Heart left ventricle (tissue), 13 donors: ENCODE measurements at regions not wholly inside any gene's neighbourhood (a gene's known extent, or its start where the extent isn't known, plus 50 kb on each side); places are given as distances from the start of the nearest gene placed in this dataset.

Source experiments
- CTCF ChIP-seq, 12 donors: fragments of 200-600 bp; sonication (generic) in 4 of 12; IDR thresholded peaks; one replicate each; pipeline versions ENCODE4 v1.5.0 to v1.8.0; 2018 to 2022; ENCODE audit warnings: antibody characterized with exemption in 12 of 12, mild to moderate bottlenecking in 5 of 12
- POLR2A ChIP-seq, 2 donors: fragments of 450-650 bp; IDR thresholded peaks; one replicate each; pipeline ENCODE4 v1.6.1; 2017; ENCODE audit warnings: antibody characterized with exemption in 2 of 2, mild to moderate bottlenecking in 2 of 2, moderate library complexity in 2 of 2
- donor health status: ischemic (EF 13 %, LVEDD 7.1; RV severe dilation, severe dysfunction).
- donor health status: DM: no; HTN: yes; CAD: no.
- donor health status: DM: no; HTN: no; CAD: no.
- donor health status: ischemic (EF 25% LVEDD 6.9; RV normal size, moderate dysfunction).
- donor health status: ischemic (EF 25% LVEDD 5.7; RV mildly dilated, moderate dysfunction).
- donor health status: ischemic (EF 35%, LVEDD 5.7; RV mildly dilated, moderate dysfunction).
- donor health status: nonischemic (EF 11% LVEDD 7.7; RV severe dilation, severe dysfunction).
- donor health status: DM: yes; HTN: yes; CAD: no.
- donor health status: PGD.
- donor health status: ischemic (EF 29% LVEDD 5.4; RV normal size, mild dysfunction).
- donor health status: nonischemic (EF 23%, LVEDD 6.1; RV moderate dilation, normal function).

DNA sequence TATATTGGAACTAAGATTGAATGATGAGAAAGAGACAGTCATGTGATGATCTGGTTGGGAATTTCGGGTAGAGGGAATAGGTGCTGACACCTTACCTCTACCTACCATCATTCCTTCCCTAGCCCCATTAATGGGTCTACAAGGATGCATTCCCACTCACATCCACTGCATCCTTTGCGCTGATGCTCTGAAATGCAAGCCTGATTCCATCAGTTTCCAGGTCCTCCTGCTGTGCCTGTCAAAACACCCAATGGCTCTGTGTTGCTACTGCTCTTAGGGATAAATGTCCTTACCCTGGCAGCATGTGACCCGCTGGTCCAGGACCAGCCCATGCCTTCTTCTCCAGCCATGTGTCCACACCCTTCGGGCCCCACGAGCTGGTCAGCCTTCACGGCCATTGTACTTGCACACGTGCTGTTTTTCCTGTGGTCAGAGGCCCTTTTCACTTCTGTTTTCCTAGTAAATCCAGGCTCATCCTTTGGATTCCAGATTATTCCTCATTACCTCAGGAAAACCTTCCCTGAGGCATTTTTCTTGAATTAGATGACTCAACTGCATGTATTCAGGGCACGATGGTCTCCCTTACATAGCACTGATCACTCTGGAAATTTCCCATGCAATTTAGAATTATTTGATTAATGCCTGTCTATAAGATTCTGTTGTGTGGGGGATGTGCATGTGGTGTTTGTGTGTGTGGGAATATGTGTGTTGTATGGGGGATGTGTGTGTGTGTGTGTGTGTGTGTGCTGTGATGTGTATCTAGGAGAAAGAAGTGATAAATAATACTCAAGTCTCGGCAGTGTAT lies 185.0 kb downstream of the DIRAS2 start:
- TF ChIP-seq CTCF (IDR thresholded peaks at IDR 0.05) (no peak), POLR2A (IDR thresholded peaks at IDR 0.05) (no peak)
